HCEC 1CT (cell line): ENCODE measurements at regions not wholly inside any gene's neighbourhood (a gene's known extent, or its start where the extent isn't known, plus 50 kb on each side); places are given as distances from the start of the nearest gene placed in this dataset.
"Not testable (repeated sequence)": the region's sequence is repeated elsewhere in the genome, so short reads cannot be mapped to it uniquely, and the experiment has no call there.

Experiments
- DNase-seq: peaks from one replicate; pipeline ENCODE4 v3.0.0-alpha.2; 2017

DNA sequence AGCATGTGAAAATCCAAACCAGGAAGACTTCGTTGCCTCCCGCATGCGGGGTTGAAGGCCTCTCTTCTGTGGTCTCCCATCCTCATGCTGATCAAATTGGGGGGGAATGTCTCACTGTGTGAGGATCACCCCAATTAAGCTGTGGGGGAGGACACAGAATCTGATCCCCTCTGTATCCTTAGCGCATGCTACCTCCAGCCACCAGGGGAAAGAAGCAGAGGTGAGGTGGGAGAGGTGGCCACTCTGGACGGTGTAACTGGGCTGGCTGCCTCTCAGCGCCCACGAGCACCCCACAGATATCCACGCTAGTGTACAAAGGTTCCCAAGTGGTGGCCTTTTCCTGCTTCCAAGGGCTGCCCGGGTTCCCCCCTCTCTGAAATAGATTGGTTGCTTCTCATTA is 177.6 kb upstream of the PLGLB1 start:
- not testable (repeated sequence) for DNase-seq

DNA sequence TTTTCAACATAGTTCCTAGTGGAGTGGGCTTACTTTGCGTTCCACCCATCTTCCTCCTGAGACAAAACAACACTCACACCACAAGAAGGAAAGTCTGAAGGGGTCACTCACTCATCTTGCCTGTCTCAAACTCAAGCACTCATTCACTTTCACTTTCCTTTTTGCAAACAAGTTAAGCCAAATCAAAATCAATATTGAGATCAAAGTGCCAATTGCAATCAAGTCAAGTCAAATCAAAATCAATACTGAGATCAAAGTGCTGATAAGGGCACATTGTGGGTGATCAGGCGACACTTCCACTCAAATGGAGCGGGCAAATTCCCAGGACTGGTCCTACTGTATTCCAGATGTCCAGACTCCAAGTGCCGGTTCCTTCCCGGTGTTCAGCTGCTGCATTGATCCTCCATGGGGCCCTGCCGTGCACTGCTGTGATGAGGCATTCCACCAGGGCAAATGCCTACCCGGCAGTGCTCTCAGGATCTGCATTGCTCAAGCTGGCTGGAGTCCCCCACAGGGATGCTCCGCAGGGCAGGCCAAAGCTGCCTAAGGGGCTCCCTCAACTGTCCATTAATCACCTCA is 183.0 kb upstream of the PLGLB1 start:
- not testable (repeated sequence) for DNase-seq

DNA sequence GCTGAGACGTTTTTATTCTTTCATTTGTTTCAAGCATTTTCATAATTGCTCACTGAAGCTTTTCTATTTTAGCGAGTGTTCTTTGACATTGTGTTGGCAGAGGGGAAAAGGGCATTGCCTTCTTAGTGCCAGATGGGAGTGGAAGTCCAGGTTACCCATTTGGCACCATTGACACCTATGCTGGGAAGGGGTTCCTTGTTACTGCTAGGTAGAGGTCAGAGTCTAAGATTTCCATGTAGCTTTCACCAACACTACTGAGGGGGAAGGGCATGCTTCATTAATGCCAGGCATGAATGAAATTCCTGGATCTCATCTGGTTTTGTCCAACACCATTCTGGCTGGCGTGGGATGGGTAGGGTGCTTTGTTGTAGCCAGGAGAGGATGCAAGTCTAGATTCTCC is 191.3 kb upstream of the PLGLB1 start:
- DNase-seq, result not testable (repeated sequence)

DNA sequence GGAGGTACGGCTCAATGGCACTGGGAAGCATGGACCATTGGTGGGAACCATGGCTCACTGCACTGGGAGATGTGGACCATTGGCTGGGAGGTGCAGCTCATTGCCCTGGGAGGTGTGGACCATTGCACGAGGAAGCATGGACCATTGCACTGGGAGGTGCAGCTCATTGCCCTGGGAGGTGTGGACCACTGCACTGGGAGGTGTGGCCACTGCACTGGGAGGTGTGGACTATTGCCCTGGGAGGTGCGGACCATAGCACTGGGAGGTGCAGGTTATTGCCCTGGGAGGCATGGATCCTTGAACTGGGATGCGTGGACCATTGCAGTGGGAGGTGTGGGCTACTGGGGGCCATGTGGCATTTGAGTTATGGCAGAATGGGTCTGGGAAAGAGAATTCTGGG is 195.4 kb upstream of the PLGLB1 start:
- not testable (repeated sequence) for DNase-seq

DNA sequence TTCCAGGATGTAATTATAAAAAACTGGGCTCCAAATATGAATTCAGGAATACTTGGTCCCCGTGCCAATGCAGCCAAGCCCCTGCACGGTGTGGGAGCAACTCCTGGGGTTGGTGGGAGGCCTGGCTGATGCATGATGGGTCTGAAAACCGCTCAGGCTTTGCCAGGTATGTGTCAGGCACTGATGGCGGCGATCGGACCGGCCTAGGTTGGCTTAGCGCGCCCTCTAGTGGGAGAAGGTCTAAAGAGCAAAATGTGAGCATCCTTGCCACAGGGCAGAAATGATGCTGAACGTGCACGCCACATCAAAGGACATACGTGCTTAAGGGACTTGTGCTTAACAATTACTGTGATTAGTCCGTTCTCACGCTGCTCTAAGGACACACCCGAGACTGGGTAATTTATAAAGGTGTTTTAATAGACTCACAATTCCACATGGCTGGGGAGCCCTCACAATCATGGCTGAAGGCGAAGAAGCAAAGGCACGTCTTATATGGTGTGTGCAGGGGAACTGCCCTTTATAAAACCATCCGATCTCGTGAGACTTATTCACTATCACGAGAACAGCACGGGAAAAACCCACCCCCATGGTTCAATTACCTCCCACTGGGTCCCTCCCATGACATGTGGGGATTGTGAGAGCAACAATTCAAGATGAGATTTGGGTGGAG is 196.2 kb upstream of the PLGLB1 start:
- not testable (repeated sequence) for DNase-seq

DNA sequence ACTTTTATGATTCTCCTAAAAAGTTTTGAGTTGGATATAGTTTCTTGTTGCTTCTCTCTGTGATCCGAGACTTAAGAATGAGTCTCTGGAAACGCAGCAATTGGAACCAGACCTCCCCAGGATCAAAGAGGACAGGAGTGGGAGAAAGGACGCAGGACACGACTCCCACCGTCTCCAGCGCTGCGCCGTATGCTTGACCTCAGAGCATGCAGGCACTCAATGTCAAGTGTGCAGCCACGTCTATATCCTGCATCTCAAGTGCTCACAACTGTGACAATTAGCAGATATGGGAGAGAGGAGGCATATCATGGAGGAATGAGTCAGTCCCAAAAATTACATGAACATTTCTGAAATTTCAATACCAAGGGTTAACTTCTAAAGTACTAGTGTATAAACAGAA is 199.0 kb upstream of the PLGLB1 start:
- DNase-seq, result not testable (repeated sequence)

DNA sequence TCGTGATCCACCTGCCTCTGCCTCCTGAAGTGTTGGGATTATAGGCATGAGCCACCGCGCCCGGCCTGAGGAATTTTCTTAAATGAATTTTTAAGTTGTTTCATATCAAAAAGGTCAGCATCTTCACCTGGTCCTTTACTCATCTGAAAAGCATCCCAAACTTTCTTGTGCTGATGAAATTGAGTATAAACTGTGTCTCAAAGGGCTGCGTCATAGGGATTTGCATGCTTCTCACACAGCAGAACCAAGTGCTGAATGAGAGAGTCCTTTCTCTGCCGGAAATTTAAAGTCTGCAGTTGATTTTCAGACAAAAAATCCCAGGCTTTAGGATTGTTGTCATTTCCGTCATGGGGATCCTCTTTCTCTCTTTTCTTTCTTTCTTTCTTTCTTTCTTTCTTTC is 200.5 kb upstream of the PLGLB1 start:
- DNase-seq, result peak; percentile 40

DNA sequence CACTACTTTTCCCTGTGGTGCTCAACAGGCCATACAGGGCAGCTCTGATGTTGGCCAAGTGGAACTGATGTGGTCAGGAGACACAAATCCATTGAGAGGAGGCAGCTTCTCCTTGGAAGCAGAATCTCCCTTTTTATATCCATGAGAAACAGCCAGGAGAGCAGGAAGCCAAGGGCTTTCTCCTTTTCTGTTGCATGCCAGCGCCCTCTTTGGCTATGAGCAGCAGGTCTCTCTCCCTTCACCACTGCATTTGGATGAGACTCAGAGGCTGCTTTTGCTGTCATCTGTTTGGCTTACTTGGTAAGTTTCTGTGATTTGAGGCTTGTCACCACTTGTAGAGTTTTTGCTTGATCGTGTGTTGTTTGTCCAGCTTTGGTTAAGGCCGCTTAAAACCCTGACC is 202.2 kb upstream of the PLGLB1 start:
- not testable (repeated sequence) for DNase-seq

DNA sequence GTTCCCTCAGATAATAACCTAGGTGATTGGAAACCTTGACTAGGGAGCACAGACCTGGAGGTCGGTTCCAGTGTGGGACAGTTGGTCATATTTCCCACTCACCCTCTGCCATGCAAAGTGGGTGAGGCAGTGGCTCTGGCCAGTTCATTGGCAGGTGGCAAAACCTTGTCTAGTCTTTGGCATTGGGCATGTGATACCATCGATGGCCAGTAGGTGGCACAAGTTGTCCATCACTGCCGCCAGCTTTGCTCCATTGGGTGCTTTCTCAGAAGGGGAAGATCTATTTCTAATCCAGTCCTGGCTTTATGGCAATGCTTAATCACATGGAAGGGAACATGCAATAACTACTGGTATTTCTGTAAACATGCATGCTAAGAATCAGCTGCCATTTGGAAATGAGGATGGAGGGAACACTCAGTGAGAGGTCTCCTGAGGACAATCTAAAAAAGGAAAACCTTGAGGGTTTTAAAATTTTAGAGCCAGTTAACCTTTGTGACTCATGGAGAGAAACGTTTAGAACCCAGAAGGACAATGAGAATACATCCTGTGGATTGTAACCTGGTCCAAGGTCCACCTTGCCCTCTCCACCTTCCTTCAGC is 207.5 kb upstream of the PLGLB1 start:
- DNase-seq, result peak; percentile 2

DNA sequence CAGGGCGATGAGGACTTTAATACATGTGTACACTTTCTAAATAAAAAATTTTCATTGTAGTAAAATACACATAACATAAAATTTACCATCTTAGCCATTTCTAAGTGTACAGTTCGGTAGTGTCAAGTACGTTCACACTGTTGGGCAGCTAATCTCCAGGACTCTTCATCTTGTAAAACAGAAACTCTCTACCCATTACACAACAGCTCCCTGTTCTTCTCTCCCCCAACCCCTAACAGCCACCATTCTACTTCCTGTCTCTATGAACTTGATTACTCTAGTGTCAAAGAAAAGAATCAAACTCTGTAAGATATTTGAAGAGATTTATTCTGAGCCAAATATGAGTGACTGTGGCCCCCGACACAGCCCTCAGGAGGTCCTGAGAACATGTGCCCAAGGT is 208.3 kb upstream of the PLGLB1 start:
- DNase-seq, result not testable (repeated sequence)

DNA sequence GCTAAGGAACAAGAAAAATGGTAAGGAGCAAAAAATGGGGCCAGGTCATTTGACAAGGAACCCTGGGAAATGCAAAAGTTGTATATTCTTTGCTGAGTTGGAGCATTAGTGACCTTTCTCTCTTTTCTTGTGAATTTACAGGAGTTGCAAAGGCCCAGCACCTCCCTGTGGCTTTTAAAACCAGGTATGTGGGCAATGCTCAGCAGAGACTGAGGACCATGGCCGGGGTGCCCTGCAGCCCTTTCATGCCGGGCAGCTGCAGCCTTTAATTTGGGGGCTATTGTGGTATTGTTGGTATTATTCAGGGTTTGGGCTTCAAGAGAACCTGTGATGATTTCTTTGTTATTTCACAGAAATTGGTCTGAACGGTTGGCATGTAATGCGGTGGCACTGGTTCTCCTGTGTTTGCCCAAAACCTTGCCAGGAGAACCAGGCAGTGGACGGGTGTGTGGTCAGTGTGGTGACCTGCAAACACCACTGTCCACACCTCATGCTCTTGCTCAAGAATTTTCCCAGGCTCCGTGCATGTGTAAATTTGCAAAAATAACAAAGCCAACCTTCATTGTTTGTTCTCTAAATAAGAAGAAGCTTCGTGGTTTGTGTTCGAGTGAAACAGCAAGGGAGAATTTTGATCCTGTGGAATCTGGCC is 213.8 kb upstream of the PLGLB1 start:
- DNase-seq, result not testable (repeated sequence)

DNA sequence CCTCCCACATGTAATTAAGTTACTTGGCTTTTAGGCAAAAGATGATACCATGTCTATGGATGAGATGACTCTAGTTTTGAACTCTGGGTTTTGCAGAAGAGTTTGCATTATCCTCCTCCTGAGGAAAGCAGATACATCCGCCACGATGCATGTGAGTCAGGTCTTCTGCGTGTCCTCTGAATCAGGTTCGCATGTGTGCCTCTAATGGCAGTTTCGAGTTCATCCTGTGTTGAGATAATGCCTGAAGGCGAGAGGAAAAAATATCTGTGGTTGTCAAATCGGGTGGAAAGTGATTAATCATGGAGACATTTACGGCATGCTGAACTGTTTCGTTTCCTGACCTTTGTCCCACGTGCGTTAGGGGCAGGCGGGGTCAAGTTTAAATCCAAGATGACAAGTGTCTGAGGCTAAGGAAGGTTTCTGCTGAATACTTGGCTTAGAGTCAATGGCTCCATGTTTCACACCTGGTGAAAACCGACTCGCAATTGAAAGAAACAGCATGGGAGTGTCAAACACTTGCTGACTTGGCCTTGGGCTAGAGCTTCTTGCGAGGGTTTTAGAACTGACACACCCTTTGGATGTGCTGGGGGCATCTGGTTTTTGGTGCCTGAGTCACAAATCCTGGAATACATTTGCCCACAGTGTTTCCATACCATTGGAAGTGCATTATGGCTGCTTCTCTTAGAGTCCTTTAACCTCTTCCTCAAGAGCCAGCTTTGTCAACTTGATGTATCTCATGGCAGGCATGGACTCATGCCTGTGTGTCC is 216.1 kb upstream of the PLGLB1 start:
- not testable (repeated sequence) for DNase-seq

DNA sequence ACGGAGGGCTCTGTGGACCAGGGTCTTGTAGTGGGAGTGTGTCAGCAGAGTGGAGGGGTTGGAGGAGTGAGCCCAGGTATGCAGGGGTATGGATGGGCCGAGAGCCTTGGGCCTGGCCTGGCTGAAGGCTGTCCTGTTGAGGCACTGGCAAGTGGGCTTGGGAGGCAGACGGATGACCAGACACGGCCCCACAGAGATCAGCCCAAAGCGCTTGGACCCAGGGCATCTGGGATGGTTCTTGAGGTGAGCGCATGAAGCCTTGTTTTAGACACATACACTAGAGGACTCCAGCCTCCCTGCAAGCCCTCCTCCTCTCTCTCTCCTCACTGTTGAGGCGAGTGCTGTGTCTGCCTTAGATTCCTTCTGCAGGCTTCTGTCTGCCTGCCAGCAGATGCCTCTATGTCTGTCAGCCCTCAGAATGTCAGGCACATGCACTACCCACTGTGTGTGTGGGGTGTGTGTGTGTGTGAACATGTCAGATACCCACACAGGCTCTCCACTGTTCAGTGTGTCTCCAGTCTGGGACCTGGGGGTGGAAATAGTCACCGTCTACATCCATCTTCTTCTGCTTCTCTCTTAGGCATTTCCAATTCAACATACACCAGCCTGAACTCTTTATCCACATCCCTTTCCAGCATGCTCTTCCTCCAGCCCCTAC is 218.0 kb upstream of the PLGLB1 start:
- peak; percentile 0 for DNase-seq

DNA sequence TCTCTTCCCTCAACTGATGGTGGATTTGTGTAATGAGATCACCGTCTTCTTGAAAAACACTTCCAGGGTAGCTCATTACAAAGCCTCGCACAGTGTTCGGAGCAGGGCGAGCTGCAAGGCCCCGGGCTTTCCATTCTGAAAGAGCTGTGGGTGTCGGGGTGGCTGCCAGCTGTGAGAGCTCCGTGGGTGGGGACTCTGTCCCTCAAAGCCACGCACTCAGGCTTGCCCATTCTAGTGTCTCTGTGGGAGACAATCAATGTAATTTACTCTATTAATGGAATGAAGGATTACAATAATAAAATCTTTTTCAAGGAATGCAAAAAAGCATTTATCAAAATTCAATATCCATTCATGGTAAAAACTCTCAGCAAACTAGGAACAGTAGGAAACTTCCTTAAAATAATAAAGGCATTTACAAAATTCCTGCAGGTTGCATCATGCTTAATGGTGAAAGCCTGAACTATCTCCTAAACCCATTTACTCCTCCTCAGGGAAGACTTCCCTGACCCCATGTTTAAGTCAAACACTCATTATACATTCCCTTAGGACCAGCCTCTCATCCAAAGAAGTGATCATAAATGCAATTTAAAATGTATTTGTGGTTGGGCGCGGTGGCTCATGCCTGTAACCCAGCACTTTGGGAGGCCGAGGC is 224.5 kb upstream of the PLGLB1 start:
- not testable (repeated sequence) for DNase-seq

DNA sequence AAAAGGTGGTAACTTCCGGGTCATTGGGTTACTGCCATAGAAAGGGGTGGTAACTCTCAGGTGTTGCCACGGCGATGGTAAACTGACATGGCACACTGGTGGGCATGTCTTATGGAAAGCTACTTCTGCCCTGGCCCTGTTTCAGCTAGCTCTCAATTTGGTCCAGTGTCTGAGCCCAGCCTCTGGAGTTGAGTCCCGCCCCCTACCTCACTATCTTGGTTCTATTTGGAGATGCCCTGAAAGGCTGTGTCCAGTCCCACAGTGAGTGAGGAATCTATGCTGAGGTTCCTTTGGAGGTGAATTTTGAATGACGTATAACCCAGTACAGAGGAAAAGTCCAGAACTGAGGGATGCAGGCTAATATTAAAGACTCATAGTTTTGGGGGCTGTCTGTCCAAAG is 230.4 kb upstream of the PLGLB1 start:
- not testable (repeated sequence) for DNase-seq

DNA sequence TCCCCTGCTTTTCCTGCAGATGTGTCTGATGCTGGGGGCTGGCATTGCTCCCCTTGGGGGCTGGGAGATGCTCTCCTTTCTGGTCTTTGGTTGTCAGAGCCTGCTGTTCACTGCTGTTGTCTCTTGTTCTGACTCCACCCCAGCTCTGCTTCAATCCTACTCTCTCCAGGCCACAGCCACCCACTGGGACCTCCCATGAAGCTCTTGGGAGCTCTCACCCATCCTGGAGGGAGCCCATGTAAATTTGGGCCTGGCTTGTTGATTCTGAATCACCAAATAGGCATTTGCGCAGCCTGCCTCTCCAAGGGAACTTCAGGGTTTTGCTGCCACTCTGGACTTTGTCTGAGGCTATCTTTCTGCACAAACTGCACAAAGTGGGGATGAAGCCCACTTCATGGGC is 232.9 kb upstream of the PLGLB1 start:
- not testable (repeated sequence) for DNase-seq

DNA sequence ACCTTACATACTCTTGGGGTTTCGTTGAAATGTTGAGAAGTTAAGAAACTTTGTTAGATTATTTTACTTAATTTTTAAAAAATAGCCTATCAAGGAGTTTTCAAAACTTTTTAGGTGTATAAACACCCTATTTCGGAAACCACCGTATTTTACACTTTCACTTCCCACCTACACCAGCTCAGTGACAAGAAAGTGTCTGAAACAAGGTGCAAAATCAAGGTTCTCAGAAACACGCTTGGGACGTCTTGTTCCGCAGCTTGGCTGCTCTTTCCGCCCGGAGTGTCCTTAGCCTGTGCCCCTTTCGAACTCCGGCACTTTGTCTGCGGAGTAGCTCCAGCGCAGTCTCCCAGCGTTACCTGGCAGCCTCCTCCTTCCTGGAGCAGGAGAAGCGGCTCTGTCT is 233.8 kb upstream of the PLGLB1 start:
- DNase-seq, result not testable (repeated sequence)

DNA sequence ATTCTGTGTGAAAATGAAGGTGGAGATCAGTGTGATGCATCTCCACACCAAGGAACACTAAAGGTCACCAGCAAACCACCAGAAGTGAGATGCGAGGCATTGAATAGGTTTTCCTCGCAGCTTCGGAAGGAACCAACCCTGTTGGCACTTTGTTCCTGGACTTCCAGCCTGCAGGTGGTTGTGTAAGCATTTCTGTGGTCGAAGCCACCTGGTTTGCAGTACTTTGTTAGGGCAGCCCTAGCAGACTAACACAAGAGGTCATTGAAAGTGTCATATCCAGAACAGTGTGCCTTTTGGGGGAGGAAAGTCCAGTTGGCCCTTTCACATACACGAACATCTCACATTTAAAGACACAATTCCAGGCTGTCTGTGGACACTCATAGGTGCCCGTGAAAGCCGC is 237.2 kb upstream of the PLGLB1 start:
- not testable (repeated sequence) for DNase-seq

DNA sequence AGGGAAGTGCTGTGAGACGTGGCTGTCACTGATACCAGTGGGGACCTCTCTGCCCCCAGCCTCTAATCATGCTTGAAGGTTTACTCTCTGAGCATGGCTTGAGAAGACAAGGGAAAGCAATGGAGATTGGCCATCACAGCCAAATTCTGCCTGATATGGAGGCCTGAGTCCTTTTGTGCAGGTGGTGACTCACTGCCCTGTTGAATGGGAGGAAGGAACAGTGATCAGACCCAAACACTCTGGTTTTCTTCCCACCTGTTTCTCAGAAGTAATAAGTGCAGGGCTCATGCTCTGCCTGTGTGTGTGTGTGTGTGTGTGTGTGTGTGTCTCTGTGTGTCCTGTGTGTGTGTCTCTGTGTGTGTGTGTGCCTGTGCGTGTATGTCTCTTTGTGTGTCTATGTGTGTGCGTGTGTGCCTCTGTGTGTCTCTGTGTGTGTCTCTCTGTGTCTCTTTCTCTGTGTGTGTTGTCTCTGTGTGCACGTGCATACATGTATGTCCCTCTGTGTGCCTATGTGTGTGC is 240.6 kb upstream of the PLGLB1 start:
- DNase-seq, result not testable (repeated sequence)

DNA sequence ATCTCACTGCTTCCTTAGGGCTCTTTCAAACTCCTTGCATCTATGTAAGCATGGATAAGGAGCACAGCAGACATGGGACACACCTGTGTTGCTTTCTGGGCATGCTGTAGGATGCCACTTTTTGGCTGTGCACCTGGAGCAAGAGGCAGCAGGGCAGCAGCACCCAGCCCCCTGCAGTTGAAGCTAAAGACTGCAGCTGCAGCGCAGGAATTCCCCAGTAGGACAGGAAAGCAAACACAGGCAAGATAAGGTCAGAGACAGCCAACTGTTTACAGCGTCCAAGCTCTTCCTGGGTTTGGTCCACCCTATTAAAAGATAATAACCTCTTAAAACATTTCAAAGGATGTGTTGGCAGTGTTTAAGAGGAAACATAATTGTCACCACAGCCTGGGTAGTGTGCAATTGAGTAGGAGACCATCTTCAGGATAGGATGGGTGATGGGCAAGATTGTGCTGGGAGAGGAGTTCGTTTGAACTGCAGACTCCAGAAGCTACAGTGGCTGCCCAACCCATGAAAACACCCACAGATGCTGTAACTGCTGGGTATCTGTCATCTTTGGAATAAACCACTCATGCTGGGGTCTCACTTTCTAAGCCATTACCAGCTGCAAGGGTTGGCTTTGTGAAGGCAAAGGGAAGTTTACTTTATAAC is 242.3 kb upstream of the PLGLB1 start:
- DNase-seq, result not testable (repeated sequence)

DNA sequence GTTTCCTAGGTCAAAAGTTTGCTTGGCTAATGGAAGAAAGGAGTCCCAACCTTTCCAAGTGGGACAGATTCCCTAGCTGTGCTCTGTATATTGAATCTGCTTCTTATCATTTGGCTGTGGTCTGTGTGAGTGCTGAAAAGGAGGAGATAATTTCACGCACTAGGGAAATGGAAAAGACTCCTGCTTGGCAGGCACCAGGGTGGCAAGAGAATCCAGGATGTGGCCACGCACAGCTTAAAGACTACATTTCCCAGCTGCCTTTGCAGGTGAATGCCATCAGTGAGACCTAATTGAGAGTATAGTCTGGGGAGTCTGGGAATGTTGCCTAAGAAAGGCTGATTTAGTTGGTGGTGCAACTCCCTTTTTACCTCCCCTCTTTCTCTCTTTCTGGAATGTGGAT is 253.5 kb upstream of the PLGLB1 start:
- not testable (repeated sequence) for DNase-seq
